ENCODE measurements at regions not wholly inside any gene's neighbourhood (a gene's known extent, or its start where the extent isn't known, plus 50 kb on each side); places are given as distances from the start of the nearest gene placed in this dataset.

DNA sequence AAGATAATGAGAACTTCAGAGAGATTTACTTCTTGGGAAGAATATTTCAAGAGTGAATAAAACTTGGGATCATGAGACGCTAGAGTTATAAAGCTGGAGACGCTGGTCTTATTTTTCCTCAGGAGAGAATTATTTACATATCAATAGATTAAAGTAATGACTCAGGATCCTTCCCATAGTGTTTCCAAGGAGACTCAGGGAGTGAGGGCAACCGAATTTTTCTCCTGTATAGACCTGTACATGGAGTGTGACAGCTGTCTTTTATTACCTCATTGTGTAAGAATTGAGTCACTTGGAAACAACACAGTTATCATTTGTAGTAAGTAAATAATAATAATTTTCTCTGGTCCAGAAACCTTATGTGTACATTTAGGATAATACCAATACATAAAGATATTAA lies 1905.5 kb downstream of the OLFM4 start:
- Histone ChIP-seq H3K9me3 (ENCODE audit: control insufficient read depth in 4 of 4, low read length in 3 of 4) (no peaks in the 10 kb centered on the region), H3K27me3 (ENCODE audit: control insufficient read depth in 4 of 4, insufficient read depth in 4 of 4, low read length in 3 of 4) (no peaks in the 10 kb centered on the region), H3K4me3 (ENCODE audit: low read depth in 1 of 3, low read length in 3 of 3) (no peak overlapping the region), H3K9ac (ENCODE audit: low read depth in 1 of 2, low read length in 2 of 2) (no peak overlapping the region), H3K4me1 (ENCODE audit: control insufficient read depth in 4 of 4, insufficient read depth in 4 of 4, low read length in 3 of 4) (no peaks in the 10 kb centered on the region), H3K27ac (ENCODE audit: low read depth in 1 of 2, low read length in 2 of 2) (no peak overlapping the region), H3K36me3 (ENCODE audit: control insufficient read depth in 4 of 4, insufficient read depth in 3 of 4, low read depth in 1 of 4, low read length in 3 of 4) (no peaks in the 10 kb centered on the region)
- 38% methylated on average over 3 of the region's 3 CpGs for WGBS
- TF ChIP-seq RAD21 (IDR thresholded peaks at IDR 0.05) (no peak), FOXA1 (IDR thresholded peaks at IDR 0.05) (no peak), YY1 (IDR thresholded peaks at IDR 0.05) (no peak), EGR1 (IDR thresholded peaks at IDR 0.05; ENCODE audit: low read depth in 2 of 2) (no peak), SP1 (IDR thresholded peaks at IDR 0.05) (no peak), HNF4G (IDR thresholded peaks at IDR 0.05) (no peak), TAF1 (conservative IDR thresholded peaks at IDR 0.05) (no peak), NR2F2 (IDR thresholded peaks at IDR 0.05) (no peak)
- TF ChIP-seq, protein P1, sequence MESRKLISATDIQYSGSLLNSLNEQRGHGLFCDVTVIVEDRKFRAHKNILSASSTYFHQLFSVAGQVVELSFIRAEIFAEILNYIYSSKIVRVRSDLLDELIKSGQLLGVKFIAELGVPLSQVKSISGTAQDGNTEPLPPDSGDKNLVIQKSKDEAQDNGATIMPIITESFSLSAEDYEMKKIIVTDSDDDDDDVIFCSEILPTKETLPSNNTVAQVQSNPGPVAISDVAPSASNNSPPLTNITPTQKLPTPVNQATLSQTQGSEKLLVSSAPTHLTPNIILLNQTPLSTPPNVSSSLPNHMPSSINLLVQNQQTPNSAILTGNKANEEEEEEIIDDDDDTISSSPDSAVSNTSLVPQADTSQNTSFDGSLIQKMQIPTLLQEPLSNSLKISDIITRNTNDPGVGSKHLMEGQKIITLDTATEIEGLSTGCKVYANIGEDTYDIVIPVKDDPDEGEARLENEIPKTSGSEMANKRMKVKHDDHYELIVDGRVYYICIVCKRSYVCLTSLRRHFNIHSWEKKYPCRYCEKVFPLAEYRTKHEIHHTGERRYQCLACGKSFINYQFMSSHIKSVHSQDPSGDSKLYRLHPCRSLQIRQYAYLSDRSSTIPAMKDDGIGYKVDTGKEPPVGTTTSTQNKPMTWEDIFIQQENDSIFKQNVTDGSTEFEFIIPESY (IDR thresholded peaks at IDR 0.05), result no peak
- TF ChIP-seq, protein P2, sequence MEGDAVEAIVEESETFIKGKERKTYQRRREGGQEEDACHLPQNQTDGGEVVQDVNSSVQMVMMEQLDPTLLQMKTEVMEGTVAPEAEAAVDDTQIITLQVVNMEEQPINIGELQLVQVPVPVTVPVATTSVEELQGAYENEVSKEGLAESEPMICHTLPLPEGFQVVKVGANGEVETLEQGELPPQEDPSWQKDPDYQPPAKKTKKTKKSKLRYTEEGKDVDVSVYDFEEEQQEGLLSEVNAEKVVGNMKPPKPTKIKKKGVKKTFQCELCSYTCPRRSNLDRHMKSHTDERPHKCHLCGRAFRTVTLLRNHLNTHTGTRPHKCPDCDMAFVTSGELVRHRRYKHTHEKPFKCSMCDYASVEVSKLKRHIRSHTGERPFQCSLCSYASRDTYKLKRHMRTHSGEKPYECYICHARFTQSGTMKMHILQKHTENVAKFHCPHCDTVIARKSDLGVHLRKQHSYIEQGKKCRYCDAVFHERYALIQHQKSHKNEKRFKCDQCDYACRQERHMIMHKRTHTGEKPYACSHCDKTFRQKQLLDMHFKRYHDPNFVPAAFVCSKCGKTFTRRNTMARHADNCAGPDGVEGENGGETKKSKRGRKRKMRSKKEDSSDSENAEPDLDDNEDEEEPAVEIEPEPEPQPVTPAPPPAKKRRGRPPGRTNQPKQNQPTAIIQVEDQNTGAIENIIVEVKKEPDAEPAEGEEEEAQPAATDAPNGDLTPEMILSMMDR (IDR thresholded peaks at IDR 0.05; ENCODE audit: low read depth, low read length, missing input control), result no peak
- TF ChIP-seq, protein P3, sequence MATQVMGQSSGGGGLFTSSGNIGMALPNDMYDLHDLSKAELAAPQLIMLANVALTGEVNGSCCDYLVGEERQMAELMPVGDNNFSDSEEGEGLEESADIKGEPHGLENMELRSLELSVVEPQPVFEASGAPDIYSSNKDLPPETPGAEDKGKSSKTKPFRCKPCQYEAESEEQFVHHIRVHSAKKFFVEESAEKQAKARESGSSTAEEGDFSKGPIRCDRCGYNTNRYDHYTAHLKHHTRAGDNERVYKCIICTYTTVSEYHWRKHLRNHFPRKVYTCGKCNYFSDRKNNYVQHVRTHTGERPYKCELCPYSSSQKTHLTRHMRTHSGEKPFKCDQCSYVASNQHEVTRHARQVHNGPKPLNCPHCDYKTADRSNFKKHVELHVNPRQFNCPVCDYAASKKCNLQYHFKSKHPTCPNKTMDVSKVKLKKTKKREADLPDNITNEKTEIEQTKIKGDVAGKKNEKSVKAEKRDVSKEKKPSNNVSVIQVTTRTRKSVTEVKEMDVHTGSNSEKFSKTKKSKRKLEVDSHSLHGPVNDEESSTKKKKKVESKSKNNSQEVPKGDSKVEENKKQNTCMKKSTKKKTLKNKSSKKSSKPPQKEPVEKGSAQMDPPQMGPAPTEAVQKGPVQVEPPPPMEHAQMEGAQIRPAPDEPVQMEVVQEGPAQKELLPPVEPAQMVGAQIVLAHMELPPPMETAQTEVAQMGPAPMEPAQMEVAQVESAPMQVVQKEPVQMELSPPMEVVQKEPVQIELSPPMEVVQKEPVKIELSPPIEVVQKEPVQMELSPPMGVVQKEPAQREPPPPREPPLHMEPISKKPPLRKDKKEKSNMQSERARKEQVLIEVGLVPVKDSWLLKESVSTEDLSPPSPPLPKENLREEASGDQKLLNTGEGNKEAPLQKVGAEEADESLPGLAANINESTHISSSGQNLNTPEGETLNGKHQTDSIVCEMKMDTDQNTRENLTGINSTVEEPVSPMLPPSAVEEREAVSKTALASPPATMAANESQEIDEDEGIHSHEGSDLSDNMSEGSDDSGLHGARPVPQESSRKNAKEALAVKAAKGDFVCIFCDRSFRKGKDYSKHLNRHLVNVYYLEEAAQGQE (IDR thresholded peaks at IDR 0.05), result no peak
- TF ChIP-seq, protein P4, sequence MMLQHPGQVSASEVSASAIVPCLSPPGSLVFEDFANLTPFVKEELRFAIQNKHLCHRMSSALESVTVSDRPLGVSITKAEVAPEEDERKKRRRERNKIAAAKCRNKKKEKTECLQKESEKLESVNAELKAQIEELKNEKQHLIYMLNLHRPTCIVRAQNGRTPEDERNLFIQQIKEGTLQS (IDR thresholded peaks at IDR 0.05), result no peak
- DNase-seq (ENCODE audit: low spot score), result no peak

DNA sequence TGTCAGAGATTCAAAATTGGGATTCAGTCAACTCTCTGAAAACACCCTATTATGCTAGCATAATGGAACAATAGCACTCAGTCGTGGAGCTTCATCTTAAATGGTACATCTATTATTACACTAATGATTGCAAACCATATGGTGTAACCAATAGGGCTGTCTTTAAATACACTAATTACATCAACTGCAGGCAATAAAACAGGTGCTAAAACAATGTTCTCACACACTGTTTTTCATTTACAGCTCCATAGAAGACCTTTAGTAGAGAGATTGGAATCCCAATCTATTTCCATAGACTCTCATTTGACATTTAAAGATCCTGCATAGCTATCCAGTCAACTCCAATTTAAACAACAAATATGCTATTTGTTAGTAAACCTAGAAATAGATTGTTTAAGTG lies 1917.4 kb downstream of the OLFM4 start:
- no peak for DNase-seq (ENCODE audit: low spot score)
- no peak overlapping the region for H3K27ac ChIP-seq (ENCODE audit: low read depth in 1 of 2, low read length in 2 of 2)
- 34% methylated on average over 1 of the region's 1 CpG for WGBS
- H3K9me3 ChIP-seq (ENCODE audit: control insufficient read depth in 4 of 4, low read length in 3 of 4), result no peaks in the 10 kb centered on the region
- H3K27me3 ChIP-seq (ENCODE audit: control insufficient read depth in 4 of 4, insufficient read depth in 4 of 4, low read length in 3 of 4), result no peaks in the 10 kb centered on the region
- H3K9ac ChIP-seq (ENCODE audit: low read depth in 1 of 2, low read length in 2 of 2), result no peak overlapping the region
- H3K36me3 ChIP-seq (ENCODE audit: control insufficient read depth in 4 of 4, insufficient read depth in 3 of 4, low read depth in 1 of 4, low read length in 3 of 4), result no peaks in the 10 kb centered on the region
- no peak overlapping the region for H3K4me3 ChIP-seq (ENCODE audit: low read depth in 1 of 3, low read length in 3 of 3)
- no peaks in the 10 kb centered on the region for H3K4me1 ChIP-seq (ENCODE audit: control insufficient read depth in 4 of 4, insufficient read depth in 4 of 4, low read length in 3 of 4)
- TF ChIP-seq FOXA1 (IDR thresholded peaks at IDR 0.05) (no peak), GABPA (IDR thresholded peaks at IDR 0.05 in 1 of 2, conservative IDR thresholded peaks at IDR 0.05 in 1 of 2) (no peak), HNF4G (IDR thresholded peaks at IDR 0.05) (no peak), SP1 (IDR thresholded peaks at IDR 0.05) (no peak), JUND (IDR thresholded peaks at IDR 0.05) (no peak), FOXA2 (IDR thresholded peaks at IDR 0.05) (no peak)
- TF ChIP-seq, protein P1 (IDR thresholded peaks at IDR 0.05), result no peak
- TF ChIP-seq, protein P5, sequence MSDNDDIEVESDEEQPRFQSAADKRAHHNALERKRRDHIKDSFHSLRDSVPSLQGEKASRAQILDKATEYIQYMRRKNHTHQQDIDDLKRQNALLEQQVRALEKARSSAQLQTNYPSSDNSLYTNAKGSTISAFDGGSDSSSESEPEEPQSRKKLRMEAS (IDR thresholded peaks at IDR 0.05), result no peak
- TF ChIP-seq, protein P3 (IDR thresholded peaks at IDR 0.05), result no peak
- TF ChIP-seq, protein P2 (IDR thresholded peaks at IDR 0.05; ENCODE audit: low read depth, low read length, missing input control), result no peak
